Activated CD4-positive, alpha-beta T cell treated with anti-CD3 and anti-CD28 coated beads for 36 hours (primary cell): ENCODE measurements at regions not wholly inside any gene's neighbourhood (a gene's known extent, or its start where the extent isn't known, plus 50 kb on each side); places are given as distances from the start of the nearest gene placed in this dataset.

Experiments
- ATAC-seq: fragments of 200-7000 bp; cut with Tn5 transposase; one replicate; pipeline ENCODE4 v1.10.0; 2021; ENCODE audit warnings: mild to moderate bottlenecking, moderate library complexity
- CTCF ChIA-PET: fragments of 350-600 bp; sonication (Branson Sonifier 250); formaldehyde crosslinking; loops from one replicate; lab custom pipeline; 2021; ENCODE audit warnings: antibody characterized with exemption; lab: Charles Lee
- POLR2A ChIA-PET: fragments of 350-600 bp; sonication (Branson Sonifier 250); formaldehyde crosslinking; loops from one replicate; lab custom pipeline; 2021; ENCODE audit warnings: antibody characterized with exemption, inconsistent platforms; lab: Charles Lee
- DNase-seq: peaks from one replicate; pipeline ENCODE4 v3.0.0-alpha.2; 2020
- H3K27ac Mint-ChIP-seq: one replicate; pipeline ENCODE4 v1.8.0; 2021; ENCODE audit warnings: mixed read lengths
- H3K27me3 Mint-ChIP-seq: one replicate; pipeline ENCODE4 v1.8.0; 2021; ENCODE audit warnings: mixed read lengths
- H3K36me3 Mint-ChIP-seq: one replicate; pipeline ENCODE4 v1.8.0; 2021; ENCODE audit warnings: low read depth, mixed read lengths
- H3K4me1 Mint-ChIP-seq: one replicate; pipeline ENCODE4 v1.8.0; 2021; ENCODE audit warnings: mixed read lengths
- H3K4me3 Mint-ChIP-seq: one replicate; pipeline ENCODE4 v1.8.0; 2021; ENCODE audit warnings: mild to moderate bottlenecking, moderate library complexity, mixed read lengths
- H3K9me3 Mint-ChIP-seq: one replicate; pipeline ENCODE4 v1.8.0; 2021; ENCODE audit warnings: low read depth, mixed read lengths
- intact Hi-C, 2 experiments: fragments of 100-400 bp; cut with DNase I in 1 of 2; cut with micrococcal nuclease in 1 of 2; formaldehyde crosslinking; loops; one replicate each; pipeline versions ENCODE4 v1.14.2 to v1.15.1; 2022 to 2024; cut with DNase I, micrococcal nuclease

DNA sequence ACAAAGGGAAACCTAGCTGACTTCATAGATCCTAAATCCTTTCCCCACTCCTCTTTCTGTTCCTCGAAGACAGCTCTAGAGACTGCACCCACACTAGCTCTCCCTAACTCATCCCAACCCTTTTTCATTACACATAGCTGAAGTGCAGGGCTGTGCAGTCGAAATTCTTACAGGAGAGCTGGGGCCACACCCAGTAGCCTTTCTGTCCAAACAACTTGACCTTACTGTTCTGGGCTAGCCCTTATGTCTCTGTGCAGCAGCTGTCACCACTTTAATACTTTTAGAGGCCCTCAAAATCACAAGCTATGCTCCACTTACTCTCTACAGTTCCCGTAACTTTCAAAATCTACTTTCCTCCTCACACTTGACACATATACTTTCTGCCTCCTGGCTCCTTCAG, 666.1 kb upstream of the PKDCC start:
- POLR2A ChIA-PET = interaction anchor here (0.6 kb wide), 1 partner anchor 411 kb away, joined by 4 read pairs; no protein-coding TSS in a partner anchor
- CTCF ChIA-PET = no interaction called here
- no peaks in the 10 kb centered on the region for H3K36me3 Mint-ChIP-seq
- no peaks in the 10 kb centered on the region for H3K9me3 Mint-ChIP-seq
- H3K4me3 Mint-ChIP-seq = no peak overlapping the region
- H3K27ac Mint-ChIP-seq = no peak overlapping the region
- no peak for ATAC-seq
- no peaks in the 10 kb centered on the region for H3K4me1 Mint-ChIP-seq
- intact Hi-C loops = no loop called here
- H3K27me3 Mint-ChIP-seq = no peaks in the 10 kb centered on the region
- DNase-seq = no peak

DNA sequence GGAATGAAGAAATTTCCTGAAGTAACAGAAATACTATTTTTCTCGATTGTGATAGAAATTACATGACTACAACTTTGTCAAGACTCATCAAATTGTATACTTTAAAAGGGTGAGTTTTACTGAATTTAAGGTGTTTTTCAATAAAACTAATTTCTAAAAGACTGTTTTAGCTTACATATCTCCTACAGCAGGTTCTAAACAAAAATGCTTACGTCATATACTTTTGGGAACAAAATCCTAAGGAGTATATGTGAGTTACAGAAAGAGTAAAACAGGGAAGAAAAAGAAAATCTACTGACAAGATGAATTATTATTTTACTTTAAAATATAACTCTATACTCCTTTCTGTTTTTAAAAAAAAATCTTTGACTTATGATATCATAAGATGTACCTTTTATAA, 660.3 kb upstream of the PKDCC start:
- CTCF ChIA-PET = no interaction called here
- Mint-ChIP-seq H3K9me3 (no peaks in the 10 kb centered on the region), H3K27me3 (no peaks in the 10 kb centered on the region), H3K36me3 (no peaks in the 10 kb centered on the region), H3K4me1 (no peaks in the 10 kb centered on the region), H3K27ac (no peak overlapping the region), H3K4me3 (no peak overlapping the region)
- ATAC-seq = no peak
- DNase-seq = no peak
- intact Hi-C loops = no loop called here
- POLR2A ChIA-PET = no interaction called here

DNA sequence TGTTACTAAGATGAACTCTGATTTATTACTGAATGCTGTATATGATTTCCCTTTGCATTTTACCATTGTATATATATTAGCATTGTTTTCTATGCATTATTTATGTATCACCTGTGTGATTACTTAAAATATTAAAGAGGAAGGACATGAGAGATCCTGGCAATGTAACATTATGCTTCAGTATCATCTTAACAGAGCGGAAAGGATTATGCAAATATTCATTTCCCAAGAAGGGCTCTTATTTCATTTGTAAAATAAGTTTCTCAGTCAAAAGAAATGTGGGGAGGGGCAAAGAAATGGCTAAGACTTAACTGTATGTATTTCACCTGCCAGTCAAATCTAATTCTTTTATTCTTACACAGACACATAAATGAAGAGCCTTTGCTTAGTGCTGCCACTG, 654.2 kb upstream of the PKDCC start:
- H3K36me3 Mint-ChIP-seq = no peaks in the 10 kb centered on the region
- ChIA-PET CTCF (no interaction called here), POLR2A (no interaction called here)
- H3K27me3 Mint-ChIP-seq = no peaks in the 10 kb centered on the region
- intact Hi-C loops = no loop called here
- H3K4me1 Mint-ChIP-seq = no peaks in the 10 kb centered on the region
- no peak overlapping the region for H3K4me3 Mint-ChIP-seq
- no peak for ATAC-seq
- DNase-seq = no peak
- H3K27ac Mint-ChIP-seq = no peak overlapping the region
- peaks cover 6% of the 10 kb centered on the region for H3K9me3 Mint-ChIP-seq

DNA sequence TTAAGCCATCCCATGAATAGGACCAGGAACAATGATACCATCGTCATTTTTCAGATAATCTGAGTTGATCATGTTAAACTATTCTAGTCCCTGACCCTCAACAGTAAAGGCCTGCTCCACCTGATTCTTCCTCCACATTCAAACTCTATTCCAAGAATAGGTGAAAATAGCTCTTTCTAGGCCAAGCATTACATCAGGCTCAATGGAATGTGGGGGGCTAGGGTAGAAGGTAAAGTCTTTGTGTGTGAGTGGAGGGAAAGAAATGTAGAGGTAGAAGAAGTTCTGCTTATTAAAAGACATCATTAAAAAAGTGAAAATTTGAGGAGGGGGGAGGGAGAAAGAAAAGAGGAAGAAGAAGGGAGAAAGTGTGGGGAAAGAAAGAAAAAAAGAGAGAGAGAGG, 653.3 kb upstream of the PKDCC start:
- Mint-ChIP-seq H3K27ac (no peak overlapping the region), H3K9me3 (peaks cover 6% of the 10 kb centered on the region), H3K4me1 (no peaks in the 10 kb centered on the region), H3K36me3 (no peaks in the 10 kb centered on the region), H3K27me3 (no peaks in the 10 kb centered on the region), H3K4me3 (no peak overlapping the region)
- CTCF ChIA-PET = no interaction called here
- ATAC-seq (no peak), DNase-seq (no peak)
- intact Hi-C loops = no loop called here
- POLR2A ChIA-PET = no interaction called here

GRCh38 chr2:41395692-41396091, 652.1 kb upstream of the PKDCC start:
- Mint-ChIP-seq H3K27ac (no peak overlapping the region), H3K4me3 (no peak overlapping the region), H3K27me3 (no peaks in the 10 kb centered on the region), H3K9me3 (peaks cover 6% of the 10 kb centered on the region), H3K4me1 (no peaks in the 10 kb centered on the region), H3K36me3 (no peaks in the 10 kb centered on the region)
- DNase-seq (no peak), ATAC-seq (no peak)
- ChIA-PET CTCF (no interaction called here), POLR2A (no interaction called here)
- intact Hi-C loops = no loop called here

GRCh38 chr2:41399437-41400087, 648.3 kb upstream of the PKDCC start:
- ChIA-PET POLR2A (interaction anchor here (0.7 kb wide), 1 partner anchor 295 kb away, joined by 3 read pairs; no protein-coding TSS in a partner anchor), CTCF (no interaction called here)
- Mint-ChIP-seq H3K4me3 (no peak overlapping the region), H3K4me1 (no peaks in the 10 kb centered on the region), H3K27me3 (no peaks in the 10 kb centered on the region), H3K9me3 (peaks cover 6% of the 10 kb centered on the region), H3K36me3 (no peaks in the 10 kb centered on the region), H3K27ac (no peak overlapping the region)
- ATAC-seq (no peak), DNase-seq (no peak)
- intact Hi-C loops = loop anchor here in 1 of 2 experiments (5.0 kb wide), 1 partner anchor 1487 kb away; no protein-coding TSS in a partner anchor

DNA sequence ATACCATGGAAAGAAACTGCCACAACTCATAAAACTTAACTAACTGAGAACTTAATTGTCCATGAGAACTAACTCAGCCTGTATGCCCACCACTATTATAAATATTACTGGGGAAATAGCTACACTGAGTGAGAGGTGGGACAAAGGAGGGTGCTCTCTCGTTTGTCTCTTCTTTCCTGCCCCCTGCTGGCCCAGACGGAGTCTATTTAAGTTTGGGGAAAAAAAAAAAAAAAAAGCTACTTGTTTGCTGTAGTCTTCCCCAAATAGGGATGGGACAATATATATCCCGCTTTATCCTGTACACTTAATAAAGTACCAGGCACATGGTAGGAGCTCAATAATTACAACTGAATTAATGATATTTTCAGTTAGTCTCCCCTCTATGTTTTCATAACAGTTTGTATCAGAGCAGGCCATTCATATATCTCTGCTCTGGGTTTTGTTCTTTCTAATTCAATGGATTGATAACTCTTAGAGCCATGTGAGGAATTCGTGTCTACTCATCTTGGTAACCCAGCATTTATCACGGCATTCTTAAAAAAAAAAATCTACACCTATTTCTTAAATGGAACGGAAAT, 647.6 kb upstream of the PKDCC start:
- H3K4me3 Mint-ChIP-seq = no peak overlapping the region
- H3K27ac Mint-ChIP-seq = no peak overlapping the region
- DNase-seq (peak; percentile 22), ATAC-seq (no peak)
- intact Hi-C loops = loop anchor here in 1 of 2 experiments (5.0 kb wide), 1 partner anchor 1488 kb away; no protein-coding TSS in a partner anchor
- peaks cover 6% of the 10 kb centered on the region for H3K9me3 Mint-ChIP-seq
- no peaks in the 10 kb centered on the region for H3K4me1 Mint-ChIP-seq
- ChIA-PET CTCF (no interaction called here), POLR2A (no interaction called here)
- H3K36me3 Mint-ChIP-seq = no peaks in the 10 kb centered on the region
- no peaks in the 10 kb centered on the region for H3K27me3 Mint-ChIP-seq

DNA sequence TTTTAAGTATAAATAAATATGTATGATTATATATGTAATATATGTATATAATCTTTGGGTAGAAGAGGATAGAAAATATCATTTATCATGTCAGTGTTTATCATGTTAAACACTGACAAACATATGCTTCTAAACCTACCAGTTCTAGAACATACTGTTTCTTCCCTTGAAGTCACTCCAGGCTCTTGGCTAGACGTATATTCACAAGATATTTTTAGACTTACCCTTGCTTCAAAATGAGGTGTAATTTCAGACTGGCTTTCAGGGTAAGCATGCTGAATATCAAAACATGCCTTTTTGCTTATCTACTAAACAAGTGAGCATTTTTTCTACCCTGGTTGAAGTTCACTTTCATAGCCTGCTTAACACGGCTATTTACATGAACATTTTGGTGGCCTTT, 642.4 kb upstream of the PKDCC start:
- ChIA-PET POLR2A (no interaction called here), CTCF (no interaction called here)
- Mint-ChIP-seq H3K4me3 (no peak overlapping the region), H3K4me1 (no peaks in the 10 kb centered on the region), H3K27ac (no peak overlapping the region), H3K36me3 (no peaks in the 10 kb centered on the region), H3K27me3 (no peaks in the 10 kb centered on the region), H3K9me3 (peaks cover 2% of the 10 kb centered on the region)
- ATAC-seq (no peak), DNase-seq (no peak)
- intact Hi-C loops = no loop called here

GRCh38 chr2:41409328-41409727, 638.5 kb upstream of the PKDCC start:
- H3K36me3 Mint-ChIP-seq = no peaks in the 10 kb centered on the region
- ChIA-PET POLR2A (no interaction called here), CTCF (interaction anchor here (0.6 kb wide), 1 partner anchor 86 kb away, joined by 3 read pairs; no protein-coding TSS in a partner anchor)
- H3K4me1 Mint-ChIP-seq = no peaks in the 10 kb centered on the region
- H3K27ac Mint-ChIP-seq = no peak overlapping the region
- peaks cover 5% of the 10 kb centered on the region for H3K9me3 Mint-ChIP-seq
- ATAC-seq (no peak), DNase-seq (no peak)
- intact Hi-C loops = no loop called here
- H3K4me3 Mint-ChIP-seq = no peak overlapping the region
- no peaks in the 10 kb centered on the region for H3K27me3 Mint-ChIP-seq

DNA sequence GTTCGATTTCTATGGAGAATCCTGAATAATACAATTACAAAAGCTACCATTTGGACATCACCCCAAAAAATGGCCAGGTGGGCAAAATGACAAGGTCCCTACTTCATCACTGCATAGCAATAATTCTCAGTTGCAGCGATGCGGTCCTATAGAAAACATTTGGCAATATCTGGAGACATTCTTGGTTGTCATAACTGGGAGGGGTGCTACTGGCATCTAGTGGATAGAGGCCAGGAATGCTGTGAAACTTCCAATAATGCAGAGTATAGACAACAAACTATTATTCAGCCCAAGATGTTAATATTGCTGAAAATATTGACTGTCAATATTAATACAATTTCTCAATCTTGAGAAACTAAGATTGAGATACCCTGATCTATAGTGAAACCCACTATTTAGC, 637.8 kb upstream of the PKDCC start:
- no peak for ATAC-seq
- intact Hi-C loops = loop anchor here in 1 of 2 experiments (10.0 kb wide), 2 partner anchors 375 to 1495 kb away; no protein-coding TSS in a partner anchor
- no peak for DNase-seq
- H3K27me3 Mint-ChIP-seq = no peaks in the 10 kb centered on the region
- ChIA-PET CTCF (no interaction called here), POLR2A (no interaction called here)
- no peak overlapping the region for H3K4me3 Mint-ChIP-seq
- H3K27ac Mint-ChIP-seq = no peak overlapping the region
- H3K9me3 Mint-ChIP-seq = peaks cover 5% of the 10 kb centered on the region
- no peaks in the 10 kb centered on the region for H3K36me3 Mint-ChIP-seq
- H3K4me1 Mint-ChIP-seq = no peaks in the 10 kb centered on the region

GRCh38 chr2:41413813-41414485, 633.9 kb upstream of the PKDCC start:
- no peak for DNase-seq
- Mint-ChIP-seq H3K4me1 (no peaks in the 10 kb centered on the region), H3K27ac (no peak overlapping the region), H3K9me3 (peaks cover 5% of the 10 kb centered on the region), H3K27me3 (no peaks in the 10 kb centered on the region), H3K36me3 (no peaks in the 10 kb centered on the region), H3K4me3 (no peak overlapping the region)
- no peak for ATAC-seq
- intact Hi-C loops = loop anchor here (1.0 to 10.0 kb wide), 4 partner anchors 285 to 1499 kb away; no protein-coding TSS in a partner anchor
- ChIA-PET POLR2A (no interaction called here), CTCF (interaction anchor here (0.9 to 1.1 kb wide), 2 partner anchors 16 to 367 kb away, joined by 4 read pairs; no protein-coding TSS in a partner anchor)
